Stimulated activated CD4-positive, alpha-beta T cell treated with anti-CD3 and anti-CD28 coated beads, Interleukin-4, amount 100 ng/mL, for 1 hour (primary cell): ENCODE measurements at regions not wholly inside any gene's neighbourhood (a gene's known extent, or its start where the extent isn't known, plus 50 kb on each side); places are given as distances from the start of the nearest gene placed in this dataset.

ENCODE experiments used
- DNase-seq: peaks from one replicate; pipeline ENCODE4 v3.0.0-alpha.2; 2020

- no peak for DNase-seq
Observed at GRCh38 chr3:124201226-124201625, 209.3 kb upstream of the ROPN1 start.

DNA sequence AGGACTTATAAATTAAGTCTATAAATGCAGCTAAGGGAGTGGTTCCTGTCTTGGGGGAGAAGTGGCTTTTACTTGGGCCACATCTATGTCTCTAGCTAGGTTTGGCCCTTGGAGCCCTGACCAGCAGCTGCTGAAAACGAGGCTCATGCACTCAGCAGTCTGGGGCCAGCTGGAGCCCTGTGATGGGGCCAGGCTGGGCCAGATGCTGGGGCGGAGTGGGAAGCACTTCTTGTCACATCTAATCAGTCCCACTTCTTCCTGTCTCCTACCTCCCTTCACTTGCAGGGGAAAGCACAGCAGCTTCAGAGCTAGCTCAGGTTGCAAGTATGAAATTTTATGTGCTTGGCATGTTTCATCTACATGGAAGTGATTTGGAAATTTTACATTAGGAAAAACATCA lies 209.9 kb upstream of the ROPN1 start:
- DNase-seq = no peak

- no peak for DNase-seq
Observed at GRCh38 chr3:124202754-124203153, 210.8 kb upstream of the ROPN1 start.

DNA sequence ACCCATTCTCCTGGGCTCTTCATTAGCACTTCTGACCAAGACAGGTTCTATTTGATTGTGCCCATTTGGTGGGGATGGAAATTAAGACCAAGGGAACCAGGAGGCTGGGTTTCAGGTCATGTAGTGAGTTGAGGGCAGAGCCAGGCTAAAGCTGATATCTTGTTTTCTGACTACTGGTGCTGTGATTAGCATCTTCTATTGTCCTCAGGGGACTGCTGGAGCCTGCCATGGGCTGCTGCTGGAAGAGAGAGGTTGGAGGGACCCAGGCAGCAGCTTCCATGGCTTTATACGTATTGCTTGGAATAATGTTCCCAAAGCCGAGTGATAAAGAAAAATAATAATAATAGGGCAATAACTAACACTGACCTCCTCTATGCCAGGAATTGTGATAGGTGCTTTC lies 211.4 kb upstream of the ROPN1 start:
- DNase-seq = no peak

DNA sequence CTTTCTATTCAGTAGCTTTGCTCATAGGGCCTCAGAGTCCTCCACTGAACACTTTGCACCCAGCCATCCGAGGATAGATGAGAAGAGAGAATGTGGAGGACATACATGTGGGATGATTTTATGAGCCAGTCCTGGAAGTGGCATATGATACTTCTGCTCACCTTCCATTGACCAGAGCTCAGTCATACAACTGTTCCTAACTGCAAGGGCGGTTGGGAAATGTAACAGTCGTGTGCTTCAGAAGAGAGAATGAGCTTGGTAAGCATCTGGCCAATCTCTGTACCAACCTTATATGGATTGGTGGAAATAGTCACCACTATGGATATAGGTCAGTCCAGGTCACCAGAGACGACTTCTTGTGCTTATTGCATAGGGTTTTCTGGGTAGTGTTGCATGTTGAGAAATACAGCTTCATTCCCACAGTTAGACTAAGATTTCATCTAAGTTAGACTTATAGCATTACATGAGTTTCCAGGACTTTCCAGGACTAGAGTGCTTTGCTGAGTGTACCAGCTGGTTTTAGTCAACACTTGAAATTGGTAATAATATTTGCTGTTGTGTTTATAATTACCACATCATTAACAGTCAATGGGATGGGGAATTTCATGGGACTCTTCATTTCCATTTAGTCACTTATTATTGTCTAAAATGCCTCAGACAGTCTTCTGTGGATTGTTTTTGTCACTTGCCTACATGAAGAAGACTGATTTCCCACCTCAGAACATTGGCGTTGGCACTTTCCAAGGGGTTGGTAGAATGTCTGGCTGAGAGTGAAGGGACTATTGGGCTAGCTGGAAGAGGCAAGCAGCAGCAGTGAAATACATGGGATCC lies 214.5 kb upstream of the ROPN1 start:
- DNase-seq = no peak

DNA sequence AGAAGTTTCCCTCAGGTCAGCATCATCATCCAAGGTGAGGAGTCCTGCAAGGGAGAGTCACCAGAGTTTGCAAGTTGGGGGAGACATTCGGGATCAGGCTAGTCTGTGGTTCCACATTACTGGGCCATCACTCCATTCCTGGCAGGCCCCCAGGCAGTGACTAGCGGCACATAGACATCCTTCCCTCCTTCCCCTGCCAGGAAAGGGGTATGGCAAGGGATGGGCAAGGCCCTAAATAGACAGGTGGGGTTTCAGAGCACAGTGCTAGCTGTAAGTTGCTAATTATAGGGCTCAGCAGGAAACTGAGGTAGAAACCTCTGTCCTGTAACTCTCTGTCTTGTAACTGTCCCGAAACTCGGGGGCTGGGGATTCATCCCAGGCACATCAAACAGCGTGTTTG lies 215.2 kb upstream of the ROPN1 start:
- DNase-seq = no peak

DNA sequence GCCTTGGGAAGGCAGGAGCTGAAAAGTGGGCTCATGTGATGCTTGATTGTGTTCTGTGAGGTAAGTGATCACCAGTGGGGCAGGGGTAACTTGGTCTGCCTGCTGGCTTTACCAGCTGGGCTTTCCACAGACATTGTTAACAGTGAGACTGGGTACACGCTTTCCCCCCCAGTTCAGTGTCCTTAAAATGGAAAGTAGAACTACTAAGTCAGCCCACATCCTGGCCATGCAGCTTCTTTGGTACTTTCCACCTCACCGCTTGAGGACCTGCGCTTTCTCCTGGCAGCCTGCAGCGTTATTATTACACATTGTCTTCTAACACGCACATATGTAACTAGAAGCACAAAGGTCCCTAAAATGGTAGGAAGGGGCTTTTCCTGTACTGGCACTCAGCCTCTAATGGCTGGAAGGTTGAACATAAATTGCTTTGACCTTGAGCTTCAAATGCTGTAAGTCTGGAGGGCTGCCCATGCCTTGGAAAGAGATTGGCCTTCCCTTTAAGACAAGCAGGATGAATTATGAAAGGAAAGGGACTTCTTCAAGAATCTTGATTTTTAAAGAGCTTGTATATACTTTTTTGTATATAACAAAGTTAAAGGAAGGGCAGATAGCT lies 216.1 kb upstream of the ROPN1 start:
- DNase-seq = no peak

GRCh38 chr3:124209426-124209825 lies 217.5 kb upstream of the ROPN1 start:
- DNase-seq = no peak

GRCh38 chr3:124210899-124211298 lies 219.0 kb upstream of the ROPN1 start:
- DNase-seq = no peak

- no peak for DNase-seq
Observed at GRCh38 chr3:124213641-124214040, 221.7 kb upstream of the ROPN1 start.

- no peak for DNase-seq
Observed at GRCh38 chr3:124217542-124217941, 225.6 kb upstream of the ROPN1 start.

DNA sequence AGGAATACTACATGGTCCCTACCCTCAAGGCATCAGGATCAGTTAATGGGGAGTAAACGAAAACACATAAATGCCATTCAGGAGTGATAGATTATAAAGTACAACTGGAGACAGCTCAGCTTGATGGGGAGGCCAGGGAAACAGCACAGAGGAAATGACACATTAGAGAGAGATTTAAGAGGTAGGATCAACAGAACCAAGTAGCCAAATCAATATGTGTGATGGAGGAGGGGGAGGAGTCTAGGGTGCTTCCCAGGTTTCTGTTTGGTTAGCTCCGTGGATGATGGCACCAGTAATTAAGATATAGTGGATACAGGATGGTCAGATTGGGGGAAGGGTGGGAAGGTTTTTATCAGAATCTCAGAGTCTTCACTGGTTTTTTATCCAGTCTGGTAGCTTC lies 229.5 kb upstream of the ROPN1 start:
- DNase-seq = no peak

DNA sequence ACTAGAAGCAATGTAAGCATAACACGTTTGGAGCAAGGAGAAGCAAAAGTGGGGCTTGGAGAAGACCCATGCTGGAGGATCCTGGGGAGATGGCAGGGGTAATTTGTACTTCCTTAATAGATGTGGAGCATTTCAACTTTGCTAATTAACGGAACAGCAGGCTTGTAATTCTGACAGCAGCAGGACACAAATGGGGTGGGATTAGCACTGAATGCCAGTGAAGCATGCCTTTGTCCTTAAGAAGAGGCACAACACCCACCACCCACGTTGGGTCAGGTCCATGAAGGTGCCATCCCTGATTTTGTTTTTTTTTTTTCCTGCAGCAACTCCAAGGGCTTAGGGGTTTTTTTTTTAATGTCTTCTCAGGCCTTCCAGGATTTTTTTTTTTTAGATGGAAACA lies 231.9 kb upstream of the ROPN1 start:
- DNase-seq = no peak

DNA sequence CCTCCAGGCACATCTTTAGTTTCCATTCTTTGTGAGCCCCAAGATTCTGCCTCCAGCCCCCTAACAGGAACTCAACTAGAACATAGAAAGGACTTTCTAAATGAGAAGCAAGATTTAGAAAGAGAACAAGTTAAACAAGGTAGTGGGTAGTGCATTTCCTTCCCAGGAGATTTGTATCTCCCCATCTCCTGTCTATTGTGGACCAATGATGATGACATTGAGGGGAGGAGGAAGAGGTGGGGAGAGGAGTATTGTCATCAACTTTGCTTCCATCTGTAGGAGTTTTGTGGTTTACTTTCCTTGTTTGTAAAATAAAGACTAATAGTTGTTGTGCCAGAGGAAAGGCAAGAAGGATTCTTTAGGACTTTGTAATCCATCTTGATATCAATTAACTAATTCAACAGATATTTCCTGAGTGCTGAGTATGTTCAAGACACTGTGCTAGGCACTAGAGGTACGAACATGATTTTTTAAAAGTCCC lies 235.3 kb upstream of the ROPN1 start:
- DNase-seq = no peak

GRCh38 chr3:124229420-124229819 lies 237.5 kb upstream of the ROPN1 start:
- DNase-seq = no peak

DNA sequence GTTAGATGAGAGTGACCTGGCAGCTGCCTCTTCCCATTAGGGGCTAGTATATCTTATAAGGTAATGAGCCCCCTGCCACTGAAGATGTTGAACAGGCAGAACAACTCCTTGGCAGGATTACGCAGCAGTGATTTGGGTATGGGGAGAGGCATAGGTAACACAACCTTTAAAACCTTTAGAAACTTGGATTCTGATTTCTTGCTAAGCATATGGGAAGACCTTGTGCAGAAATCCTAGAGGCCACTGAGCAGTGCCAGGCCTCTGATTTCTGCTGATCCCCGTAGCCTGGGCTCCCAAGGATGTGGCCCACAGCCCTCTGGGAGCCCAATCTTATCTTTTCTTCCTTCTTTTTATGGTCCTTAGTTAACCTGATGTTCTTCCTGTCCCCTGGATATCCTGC lies 237.9 kb upstream of the ROPN1 start:
- no peak for DNase-seq

GRCh38 chr3:124230432-124230831 lies 238.5 kb upstream of the ROPN1 start:
- DNase-seq = no peak

DNA sequence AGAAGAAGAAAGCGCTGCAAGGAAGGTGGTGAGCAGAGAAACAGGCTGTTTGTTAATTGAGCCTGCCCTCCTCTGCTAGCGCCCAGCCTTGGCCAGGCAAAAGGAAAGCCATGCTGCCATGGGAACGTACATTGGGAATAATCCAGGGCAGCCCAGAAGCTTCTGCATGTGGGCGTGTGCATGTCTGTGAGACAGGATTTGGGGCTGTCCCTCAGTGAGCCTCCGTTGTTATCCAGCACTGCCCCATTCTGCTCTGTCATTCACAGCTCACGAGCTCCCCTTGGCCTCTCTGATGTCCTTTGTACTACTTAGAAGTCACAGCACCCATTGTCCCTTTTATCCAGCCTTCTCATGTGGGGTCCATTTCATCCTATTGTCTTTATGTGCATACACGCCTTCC lies 239.1 kb upstream of the ROPN1 start:
- no peak for DNase-seq

DNA sequence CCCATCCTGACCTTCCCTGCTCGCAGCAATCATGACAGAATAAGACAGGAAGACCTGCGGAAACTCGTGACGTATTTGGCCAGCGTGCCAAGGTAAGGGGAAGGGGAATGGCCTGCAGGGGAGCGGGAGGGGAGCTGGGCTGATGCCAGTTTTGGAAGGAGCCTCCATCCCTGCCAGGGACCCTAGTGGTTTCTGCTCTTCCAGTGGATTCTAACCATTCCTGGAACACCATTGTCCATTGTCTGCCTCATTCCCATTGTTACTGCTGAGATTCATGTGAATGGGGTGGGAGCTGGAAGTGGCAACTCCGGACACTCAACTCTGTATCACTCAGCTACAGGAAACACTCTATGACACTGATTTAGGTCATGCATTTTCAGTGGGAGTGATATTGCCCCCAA lies 242.9 kb upstream of the ROPN1 start:
- no peak for DNase-seq

DNA sequence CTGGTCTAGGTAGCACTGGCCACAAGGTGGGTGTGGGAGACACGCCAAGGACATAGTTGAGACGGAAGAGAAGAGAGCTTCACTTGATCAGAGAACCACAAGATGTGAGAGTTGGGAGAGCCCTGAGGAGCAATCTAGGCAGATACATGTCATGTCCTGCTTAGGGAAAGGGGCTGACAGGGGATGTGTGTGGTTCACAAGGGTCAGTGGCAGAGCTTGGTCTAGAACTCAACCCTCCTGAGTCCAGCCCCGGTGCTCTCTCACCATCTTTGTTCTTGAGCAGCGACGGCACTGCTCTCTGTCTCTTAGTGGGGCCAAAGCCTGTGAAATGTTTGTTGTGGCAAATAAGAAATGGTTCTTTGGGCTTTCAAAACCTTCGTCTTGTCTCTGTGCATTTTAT lies 243.5 kb upstream of the ROPN1 start:
- no peak for DNase-seq

GRCh38 chr3:124243177-124243859 lies 251.4 kb upstream of the ROPN1 start:
- DNase-seq = no peak

DNA sequence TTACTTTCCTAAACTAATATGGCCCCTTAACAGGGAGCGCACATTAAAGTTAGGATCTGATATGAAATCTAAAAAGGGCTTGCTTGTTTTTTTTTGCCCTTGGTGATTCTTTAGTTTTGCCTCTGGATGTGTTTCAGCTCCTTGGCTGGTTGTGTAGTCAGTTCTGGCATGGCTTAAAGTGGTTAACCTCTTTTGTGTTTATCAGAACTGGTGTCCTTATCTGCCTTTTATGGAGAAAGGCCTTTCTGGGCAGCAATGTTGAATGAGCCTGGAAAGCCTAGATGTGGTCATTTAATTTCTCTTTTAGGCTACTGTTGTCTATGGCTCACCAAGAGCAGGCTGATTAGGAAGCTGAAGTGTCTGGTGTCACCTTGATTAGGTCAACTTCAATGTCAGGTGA lies 254.5 kb upstream of the ROPN1 start:
- no peak for DNase-seq

- DNase-seq = no peak
Observed at GRCh38 chr3:124246949-124247348, 255.0 kb upstream of the ROPN1 start.

GRCh38 chr3:124248471-124249028 lies 256.6 kb upstream of the ROPN1 start:
- no peak for DNase-seq
